ENCODE measurements at regions not wholly inside any gene's neighbourhood (a gene's known extent, or its start where the extent isn't known, plus 50 kb on each side); places are given as distances from the start of the nearest gene placed in this dataset.

DNA sequence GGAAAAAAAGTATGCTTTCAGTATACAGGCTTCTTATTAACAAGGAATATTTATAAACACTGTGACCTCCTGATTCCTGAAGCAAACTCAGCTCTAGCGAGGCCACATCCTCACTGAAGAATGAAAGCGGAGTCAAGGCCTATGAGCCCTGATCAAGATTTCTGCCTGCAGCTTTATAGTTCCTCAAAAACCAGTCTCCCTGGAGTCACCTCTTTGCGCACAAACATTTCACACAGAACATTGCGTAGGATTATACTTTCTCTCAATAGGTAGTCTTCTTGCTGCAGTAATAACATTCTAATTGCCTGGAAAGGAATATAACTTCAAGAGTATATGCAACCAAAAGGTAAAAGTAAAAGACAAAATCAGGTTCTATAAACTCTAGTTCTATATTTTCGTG lies 62.9 kb downstream of the SLC24A2 start:
- TF ChIP-seq SIN3A (IDR thresholded peaks at IDR 0.05; ENCODE audit: borderline replicate concordance, insufficient read depth, low read length): no peak
- TF ChIP-seq, protein P1, sequence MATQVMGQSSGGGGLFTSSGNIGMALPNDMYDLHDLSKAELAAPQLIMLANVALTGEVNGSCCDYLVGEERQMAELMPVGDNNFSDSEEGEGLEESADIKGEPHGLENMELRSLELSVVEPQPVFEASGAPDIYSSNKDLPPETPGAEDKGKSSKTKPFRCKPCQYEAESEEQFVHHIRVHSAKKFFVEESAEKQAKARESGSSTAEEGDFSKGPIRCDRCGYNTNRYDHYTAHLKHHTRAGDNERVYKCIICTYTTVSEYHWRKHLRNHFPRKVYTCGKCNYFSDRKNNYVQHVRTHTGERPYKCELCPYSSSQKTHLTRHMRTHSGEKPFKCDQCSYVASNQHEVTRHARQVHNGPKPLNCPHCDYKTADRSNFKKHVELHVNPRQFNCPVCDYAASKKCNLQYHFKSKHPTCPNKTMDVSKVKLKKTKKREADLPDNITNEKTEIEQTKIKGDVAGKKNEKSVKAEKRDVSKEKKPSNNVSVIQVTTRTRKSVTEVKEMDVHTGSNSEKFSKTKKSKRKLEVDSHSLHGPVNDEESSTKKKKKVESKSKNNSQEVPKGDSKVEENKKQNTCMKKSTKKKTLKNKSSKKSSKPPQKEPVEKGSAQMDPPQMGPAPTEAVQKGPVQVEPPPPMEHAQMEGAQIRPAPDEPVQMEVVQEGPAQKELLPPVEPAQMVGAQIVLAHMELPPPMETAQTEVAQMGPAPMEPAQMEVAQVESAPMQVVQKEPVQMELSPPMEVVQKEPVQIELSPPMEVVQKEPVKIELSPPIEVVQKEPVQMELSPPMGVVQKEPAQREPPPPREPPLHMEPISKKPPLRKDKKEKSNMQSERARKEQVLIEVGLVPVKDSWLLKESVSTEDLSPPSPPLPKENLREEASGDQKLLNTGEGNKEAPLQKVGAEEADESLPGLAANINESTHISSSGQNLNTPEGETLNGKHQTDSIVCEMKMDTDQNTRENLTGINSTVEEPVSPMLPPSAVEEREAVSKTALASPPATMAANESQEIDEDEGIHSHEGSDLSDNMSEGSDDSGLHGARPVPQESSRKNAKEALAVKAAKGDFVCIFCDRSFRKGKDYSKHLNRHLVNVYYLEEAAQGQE (IDR thresholded peaks at IDR 0.05; ENCODE audit: insufficient read depth in 1 of 2, low read depth in 2 of 2, low read length in 2 of 2): no peak
